Activated CD4-positive, alpha-beta T cell treated with anti-CD3 and anti-CD28 coated beads, Interleukin-2, Interleukin-6, amounts not matched to agents 100 ng/mL and 50 ng/mL, durations not matched to agents 16 hours and 8 hours (primary cell): ENCODE measurements at regions not wholly inside any gene's neighbourhood (a gene's known extent, or its start where the extent isn't known, plus 50 kb on each side); places are given as distances from the start of the nearest gene placed in this dataset.

Experiments used
- DNase-seq: peaks from one replicate; pipeline ENCODE4 v3.0.0-alpha.2; 2020

DNA sequence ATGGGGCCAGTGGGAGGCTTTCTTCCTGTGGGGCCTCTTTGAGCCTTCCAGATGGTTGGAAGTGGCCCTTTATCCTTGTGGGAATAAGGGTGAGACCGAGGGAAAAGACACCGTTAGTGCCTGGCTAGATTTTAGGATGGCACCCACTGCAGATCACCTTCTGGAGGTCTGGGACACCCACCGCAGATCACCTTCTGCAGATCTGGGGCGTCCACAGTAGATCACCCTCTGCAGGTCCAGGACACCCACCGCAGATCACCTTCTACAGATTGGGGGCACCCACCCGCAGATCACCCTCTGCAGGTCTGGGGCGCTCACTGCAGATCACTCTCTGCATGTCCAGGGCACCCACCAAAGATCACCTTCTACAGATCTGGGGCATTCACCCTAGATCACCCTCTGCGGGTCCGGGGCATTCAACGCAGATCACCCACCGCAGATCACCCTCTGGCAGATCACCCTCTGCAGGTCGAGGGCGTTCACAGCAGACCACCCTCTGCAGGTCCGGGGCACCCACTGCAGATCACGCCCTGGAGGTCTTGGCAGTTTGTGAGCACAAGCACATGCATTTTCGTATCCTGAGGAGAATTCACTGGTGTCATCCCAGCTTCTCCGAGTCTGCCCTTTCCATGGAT lies 153.4 kb upstream of the TSHZ3 start:
- no peak for DNase-seq

DNA sequence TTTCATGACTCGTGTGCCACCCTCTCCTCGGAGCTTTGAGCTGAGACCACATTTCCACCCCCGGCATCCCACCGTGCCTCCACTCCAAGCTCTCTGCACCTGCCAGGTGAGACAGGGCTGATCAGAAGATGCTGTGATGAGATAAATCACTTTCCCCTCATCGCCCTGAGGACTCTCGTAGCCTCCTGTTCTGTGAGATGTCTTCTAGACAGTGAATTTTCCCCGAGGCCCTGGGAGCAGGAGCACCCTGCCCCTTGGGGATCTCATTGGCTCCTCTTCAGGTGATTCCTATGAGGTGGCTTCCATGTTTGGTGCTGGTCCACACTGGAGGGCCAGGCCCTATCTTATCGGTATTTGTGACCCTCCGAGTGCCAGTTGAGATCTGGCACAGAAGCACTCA lies 154.0 kb upstream of the TSHZ3 start:
- DNase-seq = no peak

DNA sequence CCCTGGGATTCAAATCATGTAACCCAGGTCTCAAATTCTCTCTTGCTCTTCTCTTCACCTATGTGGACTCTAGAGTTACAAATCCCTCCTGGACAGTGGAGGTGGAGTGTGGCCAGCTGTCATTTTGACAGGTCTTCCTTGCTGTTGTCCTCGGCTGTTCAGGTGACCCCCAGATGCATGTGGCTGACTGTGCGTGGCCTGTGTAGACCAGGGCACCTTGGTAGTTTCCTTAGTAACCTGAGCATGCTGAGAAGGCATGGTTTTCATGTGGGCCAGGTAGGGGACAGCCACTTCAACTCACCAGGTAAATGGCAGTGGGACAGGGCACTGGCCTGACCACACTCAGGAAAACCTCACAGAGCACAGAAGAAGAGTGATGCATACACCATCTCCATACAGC lies 155.0 kb upstream of the TSHZ3 start:
- no peak for DNase-seq

DNA sequence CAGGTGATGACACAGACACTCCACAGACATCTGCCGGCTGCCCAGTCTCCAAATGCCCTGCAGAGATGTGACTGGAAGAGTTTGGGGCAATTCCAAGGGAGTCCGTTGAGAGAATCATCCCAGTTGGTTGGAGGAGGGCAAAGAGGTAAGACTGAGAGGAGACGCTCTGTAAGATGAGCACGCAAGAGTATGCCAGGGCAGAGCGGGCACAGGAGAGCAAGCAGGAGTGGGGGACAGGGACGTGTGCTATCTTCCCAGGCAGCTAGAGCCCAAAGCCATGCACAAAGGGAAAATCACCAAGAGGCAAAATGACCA lies 156.3 kb upstream of the TSHZ3 start:
- no peak for DNase-seq

DNA sequence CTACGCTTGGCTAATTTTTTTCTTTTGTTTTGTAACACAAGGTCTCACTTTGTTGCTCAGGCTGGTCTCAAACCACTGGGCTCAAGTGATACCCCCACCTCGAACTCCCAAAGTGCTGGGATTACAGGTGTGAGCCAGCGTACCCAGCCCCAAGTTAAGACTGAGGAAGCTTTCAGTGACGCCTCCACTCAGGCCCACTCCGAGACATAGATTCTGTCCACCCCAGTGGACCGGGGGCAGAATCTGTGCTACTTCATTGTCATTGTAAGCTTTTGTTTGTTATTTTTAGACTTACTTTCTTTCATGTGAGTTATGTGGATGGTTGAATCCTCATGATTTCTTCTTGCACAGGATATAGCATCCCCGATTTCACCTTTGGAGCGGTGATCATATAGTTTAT lies 156.9 kb upstream of the TSHZ3 start:
- no peak for DNase-seq

DNA sequence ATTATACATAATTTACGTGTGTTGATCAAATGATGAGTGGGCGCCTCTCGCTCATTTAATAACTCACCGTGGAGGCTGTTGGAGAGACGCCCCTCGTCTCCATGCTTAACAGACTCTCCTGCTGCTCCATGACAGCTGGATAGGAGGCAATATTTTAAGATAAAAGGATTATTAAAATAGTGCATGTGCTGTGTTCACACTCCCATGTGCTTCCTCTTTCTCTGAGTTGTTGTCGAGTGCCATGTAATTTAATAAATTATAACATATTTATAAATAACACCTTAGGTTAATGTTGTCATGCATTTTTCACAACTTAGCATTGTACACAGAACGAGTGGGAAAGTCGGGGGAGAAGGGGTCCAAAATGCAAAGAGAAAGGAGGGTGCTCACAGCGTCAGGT lies 161.4 kb upstream of the TSHZ3 start:
- DNase-seq = no peak

DNA sequence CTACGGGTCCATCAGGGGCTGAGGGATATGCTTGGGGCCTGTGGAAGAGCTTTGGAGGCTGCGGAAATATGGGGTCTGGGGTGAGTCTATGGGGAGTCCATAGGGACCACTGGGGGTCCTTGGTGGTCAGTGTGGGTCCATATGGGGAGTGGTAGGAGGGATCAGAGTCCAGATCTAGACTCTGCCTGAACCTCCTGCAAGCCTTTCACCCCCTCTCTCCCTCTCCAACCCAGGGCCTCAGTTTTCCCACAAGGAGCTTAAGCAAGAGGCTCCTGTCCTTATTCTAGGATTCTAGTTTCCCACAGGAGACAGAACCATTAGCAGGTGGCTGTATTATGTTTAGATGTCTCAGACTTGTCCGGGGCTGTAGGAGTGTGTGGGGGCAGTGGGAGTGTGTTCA lies 161.9 kb upstream of the TSHZ3 start:
- DNase-seq = no peak

DNA sequence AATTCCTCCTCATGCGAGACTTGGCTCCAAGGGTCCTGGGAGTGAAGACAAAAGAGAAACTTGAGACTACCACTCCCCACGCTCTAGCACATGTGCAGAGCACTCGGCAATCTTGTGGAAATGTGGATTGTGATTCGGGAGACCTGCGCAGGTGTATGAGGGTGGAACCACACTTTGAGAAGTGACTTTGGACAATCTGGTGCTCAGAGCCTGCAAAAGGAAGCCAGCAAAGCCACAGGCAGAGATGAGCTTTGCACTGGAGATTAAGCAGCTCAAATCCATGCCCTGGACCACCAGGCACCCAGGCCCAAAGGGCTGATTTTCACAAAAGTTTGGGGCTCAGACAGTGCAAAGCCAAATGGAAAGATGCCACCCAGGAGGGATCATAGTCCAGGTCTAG lies 162.5 kb upstream of the TSHZ3 start:
- no peak for DNase-seq

DNA sequence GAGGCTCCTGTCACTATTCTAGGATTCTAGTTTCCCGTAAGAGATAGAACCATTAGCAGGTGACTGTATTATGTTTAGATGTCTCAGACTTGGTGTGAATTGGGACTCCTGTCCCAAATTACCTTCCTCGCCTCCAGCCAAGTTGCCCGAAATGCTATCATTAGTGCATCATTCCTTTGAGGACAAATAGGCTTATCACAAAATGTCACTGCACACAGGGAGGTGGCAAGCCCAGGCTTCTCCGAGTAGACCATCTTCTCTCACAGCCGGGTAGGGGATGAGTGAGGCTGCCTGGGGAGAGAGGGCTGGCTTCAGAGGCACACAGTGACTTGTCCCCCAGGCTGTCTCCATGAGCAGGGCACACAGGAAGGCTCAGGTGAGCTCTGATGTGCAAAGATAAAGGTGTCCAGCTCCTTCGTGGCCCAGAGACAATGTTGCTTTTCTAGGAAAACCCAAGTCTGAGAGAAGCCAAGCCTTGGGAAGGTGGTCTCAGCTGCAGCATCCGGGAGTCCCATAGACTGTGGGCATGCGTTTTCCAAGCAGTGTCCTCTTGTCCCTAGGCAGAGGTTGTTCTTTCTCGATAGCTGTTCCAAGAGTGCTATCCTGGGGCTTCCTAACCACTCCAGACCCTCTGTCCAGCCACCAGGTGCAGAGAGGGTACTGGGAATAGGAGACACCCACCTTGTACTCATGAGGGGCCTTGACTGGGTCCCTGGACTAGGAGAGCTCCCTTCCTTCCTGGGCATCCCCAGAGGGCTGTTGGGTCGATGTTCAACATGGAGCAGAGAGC lies 163.1 kb upstream of the TSHZ3 start:
- no peak for DNase-seq

DNA sequence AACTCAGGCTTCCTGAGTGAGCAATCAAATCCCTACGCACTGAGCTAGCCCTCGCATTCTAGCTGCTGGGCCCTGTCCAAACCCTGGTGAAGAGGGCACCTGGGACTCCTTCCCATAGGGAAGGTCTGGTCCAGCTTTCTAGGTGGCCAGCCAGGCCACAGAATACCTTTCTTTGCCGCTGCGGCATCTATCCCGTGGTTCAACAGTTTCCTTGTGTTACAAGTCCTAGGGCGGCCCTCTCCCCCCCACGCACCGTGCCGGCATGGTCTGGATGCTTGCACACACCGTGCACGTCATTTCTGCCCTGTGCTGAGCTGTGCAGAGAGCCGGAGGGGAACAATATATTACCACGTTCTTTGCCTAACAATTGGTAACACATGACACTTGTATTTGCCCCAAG lies 164.6 kb upstream of the TSHZ3 start:
- DNase-seq = no peak

DNA sequence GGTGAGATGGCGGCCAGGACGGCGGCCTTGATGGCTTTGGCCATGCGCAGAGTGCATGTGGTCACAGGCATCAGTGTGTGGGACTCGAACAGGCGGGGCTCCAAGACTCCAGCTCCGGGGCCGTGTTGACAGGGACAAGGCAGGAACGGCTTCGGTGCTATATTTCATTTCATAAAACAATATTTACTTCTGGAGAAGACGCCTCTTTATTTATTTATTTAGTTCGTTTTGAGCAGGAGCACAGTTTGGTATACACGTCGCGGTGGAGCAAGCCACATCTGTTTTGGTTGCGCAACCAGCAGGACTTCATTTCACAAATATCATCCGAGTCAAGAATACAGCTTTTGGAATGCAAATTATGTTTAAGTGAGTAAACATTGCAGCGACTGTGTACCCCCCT lies 166.7 kb upstream of the TSHZ3 start:
- no peak for DNase-seq

DNA sequence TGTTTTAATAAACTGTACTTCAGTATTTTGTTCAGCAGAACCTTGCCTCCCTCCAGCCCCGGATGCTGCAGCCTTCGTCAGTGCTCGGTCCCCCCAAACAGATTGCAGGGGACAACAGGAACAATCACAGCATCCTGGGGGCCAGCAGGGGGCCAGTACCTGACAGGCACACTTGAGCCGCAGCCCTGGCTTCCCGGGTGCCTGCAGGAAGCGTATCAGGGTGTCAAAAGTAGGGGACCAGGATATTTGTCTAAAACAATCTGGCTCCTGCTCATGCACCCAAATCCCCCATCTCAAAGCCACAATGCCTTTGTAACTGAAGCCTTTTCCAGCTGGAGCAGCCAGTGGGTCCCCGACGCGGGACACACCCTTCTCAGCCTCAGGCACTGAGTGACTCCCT lies 167.5 kb upstream of the TSHZ3 start:
- DNase-seq = no peak

DNA sequence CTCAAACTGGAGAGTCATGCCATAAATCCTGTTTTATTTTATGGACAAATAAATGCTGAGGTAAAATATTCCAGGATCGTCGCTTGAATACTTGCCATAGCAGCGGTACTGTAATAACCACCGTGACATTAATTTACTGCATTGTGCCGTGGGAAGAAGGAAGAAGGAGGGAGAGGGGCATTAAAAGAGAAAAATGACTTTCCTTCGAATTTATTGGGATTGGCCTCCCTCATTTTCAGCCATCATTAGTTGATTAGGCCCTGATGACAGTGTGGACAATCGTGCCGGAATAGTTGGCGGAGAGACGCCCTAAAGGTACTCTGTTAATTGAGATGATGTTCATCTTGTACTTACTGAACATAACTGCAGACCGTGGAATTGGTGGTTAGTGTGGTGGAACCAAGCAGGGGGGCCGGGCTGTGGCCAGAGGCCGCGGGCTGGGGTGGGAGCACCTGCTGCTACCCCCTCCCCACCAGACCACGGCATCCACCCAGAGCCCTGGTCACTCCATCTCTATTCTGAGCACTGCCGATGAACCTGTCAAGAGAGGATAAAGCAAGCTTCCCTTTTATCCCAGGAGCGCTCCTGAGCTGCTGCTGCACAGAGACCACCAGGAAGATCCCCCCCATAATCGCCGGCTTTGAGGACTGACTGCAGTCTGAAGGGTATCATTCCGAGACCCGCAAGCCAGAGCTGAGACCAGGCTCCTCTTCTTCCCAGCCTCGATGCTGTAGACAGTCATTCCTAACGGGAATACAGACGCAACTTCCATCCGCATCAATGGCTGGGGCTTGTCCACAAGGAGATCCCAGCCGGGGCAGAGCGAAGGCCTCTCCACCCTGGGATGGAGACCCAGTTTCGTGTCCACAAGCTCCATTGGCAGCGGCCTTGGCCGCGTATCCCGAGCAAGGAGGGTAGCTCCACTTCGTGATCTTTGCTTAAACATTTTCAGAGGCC lies 168.3 kb upstream of the TSHZ3 start:
- DNase-seq = no peak

DNA sequence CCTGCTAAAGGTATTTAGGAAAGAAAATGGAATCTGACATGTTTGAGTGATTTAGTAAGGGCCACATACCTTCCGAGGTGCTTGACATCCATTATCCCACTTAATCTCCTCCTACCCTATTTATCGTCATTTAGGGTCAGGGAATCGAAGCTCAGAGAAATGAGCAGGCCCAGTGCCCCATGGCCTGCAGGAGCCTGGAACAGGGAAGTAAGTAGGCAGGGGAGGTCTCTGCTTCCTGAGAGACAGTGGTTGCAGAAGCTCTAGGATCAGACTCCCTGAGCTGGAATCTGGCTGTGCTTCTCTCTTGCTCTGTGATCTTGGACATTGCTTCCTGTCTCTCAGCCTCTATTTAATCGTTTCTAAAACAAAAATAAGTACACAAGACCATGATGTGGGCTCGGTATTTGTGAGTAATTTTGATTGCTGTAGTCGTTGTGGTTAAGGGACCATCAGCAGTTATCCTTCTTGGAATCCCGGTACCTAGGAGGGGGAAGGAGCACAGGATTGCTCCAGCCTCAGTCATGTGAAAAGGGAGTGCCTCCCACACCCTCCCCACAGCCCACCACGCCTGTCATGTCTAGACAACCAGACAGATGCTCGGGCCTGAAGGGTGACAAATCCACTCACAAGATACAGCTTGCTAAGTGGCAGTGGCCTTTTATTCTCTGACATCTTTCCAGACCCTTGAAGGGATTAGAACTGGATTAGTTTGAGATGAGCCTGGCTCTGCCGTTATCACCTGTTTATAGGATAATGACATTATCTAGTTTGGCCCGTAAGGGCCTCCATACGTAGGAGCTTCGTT lies 169.2 kb upstream of the TSHZ3 start:
- DNase-seq = no peak

DNA sequence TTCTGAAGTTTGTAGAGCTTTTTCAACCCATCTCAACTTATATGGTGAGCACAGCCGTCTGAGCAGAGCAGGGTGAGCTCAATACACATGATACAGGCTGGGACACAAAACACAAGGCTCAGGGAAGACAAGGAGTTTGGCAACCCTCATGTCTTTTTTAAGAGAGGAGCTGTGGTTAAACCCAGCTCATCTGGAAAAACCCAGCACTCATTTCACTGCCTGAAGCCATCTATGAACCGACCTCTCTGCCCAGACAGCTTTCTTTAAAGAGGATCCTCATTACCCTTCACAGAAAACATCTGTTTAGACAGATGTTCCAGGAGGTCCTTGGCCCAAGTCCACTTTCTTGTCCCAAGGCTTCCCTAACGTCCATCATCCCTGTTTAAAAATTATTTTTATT lies 170.0 kb upstream of the TSHZ3 start:
- no peak for DNase-seq

DNA sequence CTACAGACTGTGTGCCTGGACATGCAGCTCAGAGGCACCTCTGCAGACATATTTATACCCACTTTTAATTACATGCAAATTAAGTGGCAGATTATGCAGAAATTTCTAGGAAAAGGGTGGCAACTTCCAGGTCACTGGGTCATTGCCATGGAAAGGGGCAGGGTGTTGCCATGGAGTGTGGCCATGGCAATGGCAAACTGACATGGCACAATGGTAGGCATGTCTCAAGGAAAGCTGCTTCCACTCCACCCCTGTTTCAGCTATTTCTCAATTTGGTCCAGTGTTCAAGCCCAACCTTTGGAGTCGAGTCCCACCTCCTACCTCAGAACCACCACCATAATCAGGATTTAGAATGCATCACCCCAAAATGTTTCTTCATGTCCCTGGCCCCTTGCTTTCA lies 170.7 kb upstream of the TSHZ3 start:
- no peak for DNase-seq

DNA sequence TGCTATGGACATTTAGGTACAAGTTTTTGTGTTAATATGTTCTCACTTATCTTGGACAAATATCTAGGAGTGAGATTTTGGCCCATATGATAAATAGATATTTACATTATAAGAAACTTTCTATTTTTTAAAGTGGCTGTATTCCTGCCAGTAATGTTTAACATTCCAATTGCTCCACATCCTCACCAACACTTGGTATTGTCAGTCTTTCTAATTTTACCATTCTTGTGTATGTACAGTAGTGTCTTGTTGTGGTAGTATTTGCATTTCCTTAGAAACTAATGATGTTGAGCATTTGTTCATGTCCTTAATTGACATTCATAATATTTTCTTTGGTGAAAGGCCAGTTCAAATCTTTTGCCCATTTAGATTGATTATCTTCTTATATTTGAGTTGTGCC lies 171.4 kb upstream of the TSHZ3 start:
- no peak for DNase-seq

DNA sequence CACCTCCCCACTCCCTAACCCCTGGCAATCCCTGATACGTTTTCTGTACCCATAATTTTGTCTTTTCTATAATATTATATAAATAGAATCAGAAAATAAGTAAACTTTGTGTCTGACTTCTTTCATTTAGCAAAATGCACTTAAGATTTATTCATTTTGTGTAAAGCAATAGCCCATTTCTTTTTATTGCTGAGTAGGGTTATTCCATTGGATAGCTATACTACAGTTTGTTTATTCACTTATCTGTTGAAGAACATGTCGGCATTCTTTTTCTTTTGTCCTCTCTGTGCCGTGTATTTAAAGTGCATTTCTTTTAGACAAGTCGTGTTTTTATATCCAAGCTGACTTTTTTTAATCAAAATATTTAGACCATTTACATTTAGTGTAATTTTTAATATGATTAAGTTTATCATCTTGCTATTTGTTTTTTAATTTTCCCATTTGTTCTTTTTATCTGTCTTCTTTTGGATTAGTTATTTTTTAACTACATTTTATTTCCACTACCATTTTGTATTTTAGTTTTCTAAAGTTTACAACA lies 176.4 kb upstream of the TSHZ3 start:
- DNase-seq = no peak

DNA sequence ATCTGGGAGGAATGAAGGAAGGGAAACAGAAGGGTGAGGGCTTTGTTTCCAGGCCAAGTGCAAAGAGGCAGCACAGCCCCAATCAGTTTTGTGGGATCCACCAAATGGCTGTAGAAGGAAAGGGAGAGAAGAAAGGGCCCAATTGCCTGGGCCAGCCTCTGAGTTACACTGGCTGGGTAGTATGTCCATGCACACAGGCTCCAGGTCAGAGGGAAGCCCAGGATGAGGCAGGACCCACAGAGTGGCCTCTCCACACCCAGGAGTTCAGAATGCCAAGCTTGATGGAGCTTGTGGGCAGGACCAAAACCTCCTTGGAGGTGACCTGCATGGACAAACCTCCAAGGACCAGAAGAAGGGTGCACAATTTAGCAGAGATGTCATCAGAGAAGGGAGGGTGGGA lies 178.2 kb upstream of the TSHZ3 start:
- DNase-seq = no peak

DNA sequence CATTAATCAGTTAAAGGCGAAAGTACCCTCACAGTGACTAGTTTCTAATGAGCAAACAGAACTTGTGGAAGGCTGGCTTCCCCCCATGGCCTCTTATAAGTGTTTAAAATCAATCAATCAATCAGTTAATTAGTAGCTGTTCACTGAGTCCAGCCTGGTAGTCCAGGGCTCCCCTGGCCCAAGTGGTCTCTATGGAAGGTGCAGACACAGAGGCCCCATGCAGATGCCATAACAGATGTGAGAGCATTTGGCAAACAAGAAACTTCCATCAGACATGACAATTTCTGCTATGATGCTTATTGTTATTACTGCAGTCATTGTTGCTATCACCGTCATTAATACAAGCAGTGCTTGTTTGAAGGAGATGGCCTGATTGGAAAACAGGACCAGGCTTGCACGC lies 179.0 kb upstream of the TSHZ3 start:
- no peak for DNase-seq

DNA sequence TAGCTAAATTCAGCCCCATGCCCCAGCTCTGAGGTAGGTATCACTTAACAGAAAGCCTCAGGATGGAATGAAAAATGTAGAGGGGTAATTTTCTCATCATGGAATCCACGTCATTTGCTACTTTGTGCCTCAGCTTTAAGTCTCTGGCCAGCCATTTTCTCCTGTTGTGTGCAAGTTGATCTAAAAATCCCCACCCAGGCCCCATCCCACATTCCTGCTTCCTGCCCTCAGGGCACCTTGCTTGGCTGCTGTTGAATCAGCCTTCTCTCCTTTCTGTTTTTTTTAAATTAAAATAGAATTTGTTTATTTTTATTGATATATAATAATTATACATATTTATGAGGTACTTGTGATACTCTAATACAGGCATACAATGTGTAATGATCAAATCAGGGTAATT lies 179.9 kb upstream of the TSHZ3 start:
- DNase-seq = no peak

DNA sequence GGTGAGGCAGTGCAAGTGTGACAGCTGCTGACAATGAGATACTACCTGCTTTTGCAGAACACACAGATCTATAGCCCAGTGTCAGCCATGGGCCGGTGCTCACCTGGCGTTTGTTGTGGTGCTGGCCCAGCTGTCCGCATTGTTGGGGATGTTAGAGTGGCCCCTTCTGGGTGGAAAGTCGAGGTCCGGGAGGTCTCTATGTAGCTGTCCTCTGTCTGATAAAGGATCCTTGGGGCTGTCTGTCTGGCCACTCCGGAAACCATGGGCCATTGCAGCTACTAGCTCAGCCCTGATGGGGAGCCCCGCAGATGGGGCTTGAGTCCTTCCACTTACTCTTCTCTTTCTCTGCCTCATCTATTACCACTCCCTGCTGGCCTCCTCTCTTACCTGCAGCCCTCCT lies 181.5 kb upstream of the TSHZ3 start:
- DNase-seq = no peak

DNA sequence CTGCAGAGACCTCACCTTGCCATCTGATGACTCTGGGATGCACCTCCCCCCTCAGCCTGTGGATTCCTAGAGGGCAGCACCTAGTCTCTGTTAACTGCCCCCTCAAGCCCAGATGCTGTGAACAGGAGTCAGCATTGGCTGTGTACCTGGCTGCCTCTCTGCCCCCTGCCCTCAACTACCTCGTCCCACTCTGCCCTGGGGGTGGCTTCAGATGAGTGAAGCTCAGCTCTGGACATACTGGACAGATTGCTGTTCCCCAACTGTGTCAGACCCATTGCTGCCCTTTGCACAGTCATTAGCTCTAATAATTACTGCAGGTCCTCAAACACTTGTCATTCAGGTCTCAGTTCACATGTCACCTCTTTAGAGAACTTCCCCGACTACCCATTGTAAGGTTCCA lies 182.1 kb upstream of the TSHZ3 start:
- no peak for DNase-seq
